ENCODE measurements at regions not wholly inside any gene's neighbourhood (a gene's known extent, or its start where the extent isn't known, plus 50 kb on each side); places are given as distances from the start of the nearest gene placed in this dataset.
A peak's percentile ranks its signal among the peaks of the same experiment; 100 is the strongest.
"Not testable (repeated sequence)": the region's sequence is repeated elsewhere in the genome, so short reads cannot be mapped to it uniquely, and the experiment has no call there.

GRCh38 chr15:44861439-44861910 is 95.0 kb upstream of the TERB2 start:
- ChIA-PET CTCF (interaction anchor here (0.8 to 2.9 kb wide), 3 partner anchors 8 to 176 kb away, joined by 3 to 13 read pairs (median 3); no protein-coding TSS in a partner anchor), POLR2A (interaction anchor here (0.6 kb wide), 1 partner anchor 58 kb away, joined by 3 read pairs; no protein-coding TSS in a partner anchor)
- no peak for DNase-seq (ENCODE audit: extremely low spot score)
- TF ChIP-seq, protein P1, sequence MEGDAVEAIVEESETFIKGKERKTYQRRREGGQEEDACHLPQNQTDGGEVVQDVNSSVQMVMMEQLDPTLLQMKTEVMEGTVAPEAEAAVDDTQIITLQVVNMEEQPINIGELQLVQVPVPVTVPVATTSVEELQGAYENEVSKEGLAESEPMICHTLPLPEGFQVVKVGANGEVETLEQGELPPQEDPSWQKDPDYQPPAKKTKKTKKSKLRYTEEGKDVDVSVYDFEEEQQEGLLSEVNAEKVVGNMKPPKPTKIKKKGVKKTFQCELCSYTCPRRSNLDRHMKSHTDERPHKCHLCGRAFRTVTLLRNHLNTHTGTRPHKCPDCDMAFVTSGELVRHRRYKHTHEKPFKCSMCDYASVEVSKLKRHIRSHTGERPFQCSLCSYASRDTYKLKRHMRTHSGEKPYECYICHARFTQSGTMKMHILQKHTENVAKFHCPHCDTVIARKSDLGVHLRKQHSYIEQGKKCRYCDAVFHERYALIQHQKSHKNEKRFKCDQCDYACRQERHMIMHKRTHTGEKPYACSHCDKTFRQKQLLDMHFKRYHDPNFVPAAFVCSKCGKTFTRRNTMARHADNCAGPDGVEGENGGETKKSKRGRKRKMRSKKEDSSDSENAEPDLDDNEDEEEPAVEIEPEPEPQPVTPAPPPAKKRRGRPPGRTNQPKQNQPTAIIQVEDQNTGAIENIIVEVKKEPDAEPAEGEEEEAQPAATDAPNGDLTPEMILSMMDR (IDR thresholded peaks at IDR 0.05; ENCODE audit: control extremely low read depth, extremely low read depth, low read depth, missing control alignments), result no peak

- no peak for DNase-seq (ENCODE audit: extremely low spot score)
- ChIA-PET POLR2A (interaction anchor here (0.6 kb wide), 1 partner anchor 58 kb away, joined by 3 read pairs; no protein-coding TSS in a partner anchor), CTCF (interaction anchor here (0.8 to 2.9 kb wide), 3 partner anchors 8 to 176 kb away, joined by 3 to 13 read pairs (median 3); no protein-coding TSS in a partner anchor)
- TF ChIP-seq, protein P1 (IDR thresholded peaks at IDR 0.05; ENCODE audit: control extremely low read depth, extremely low read depth, low read depth, missing control alignments), result no peak
Observed at GRCh38 chr15:44861917-44862316, 94.6 kb upstream of the TERB2 start.

DNA sequence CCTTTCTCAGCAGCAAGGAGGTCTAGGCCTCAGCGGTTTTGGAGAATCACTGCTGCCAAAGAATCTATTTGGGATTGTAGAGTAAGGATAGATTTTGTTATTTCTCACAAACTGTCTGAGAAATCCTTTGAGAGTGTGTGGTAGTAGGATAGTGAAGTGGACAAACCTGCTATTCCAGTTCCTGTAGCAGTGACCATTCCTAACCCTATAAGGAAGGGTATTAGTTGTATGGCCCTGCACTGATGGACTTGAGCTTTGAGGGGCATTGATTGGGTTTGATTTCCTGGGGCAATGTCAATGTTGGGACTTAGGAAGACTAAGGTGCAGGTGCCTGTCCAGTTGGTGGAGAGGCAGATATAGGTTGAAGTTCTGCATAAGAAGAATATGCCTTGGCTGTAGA is 93.6 kb upstream of the TERB2 start:
- DNase-seq (ENCODE audit: extremely low spot score); POLR2A ChIA-PET: not testable (repeated sequence)
- CTCF ChIA-PET, result interaction anchor here (2.9 kb wide), 1 partner anchor 9 kb away, joined by 13 read pairs; no protein-coding TSS in a partner anchor

DNA sequence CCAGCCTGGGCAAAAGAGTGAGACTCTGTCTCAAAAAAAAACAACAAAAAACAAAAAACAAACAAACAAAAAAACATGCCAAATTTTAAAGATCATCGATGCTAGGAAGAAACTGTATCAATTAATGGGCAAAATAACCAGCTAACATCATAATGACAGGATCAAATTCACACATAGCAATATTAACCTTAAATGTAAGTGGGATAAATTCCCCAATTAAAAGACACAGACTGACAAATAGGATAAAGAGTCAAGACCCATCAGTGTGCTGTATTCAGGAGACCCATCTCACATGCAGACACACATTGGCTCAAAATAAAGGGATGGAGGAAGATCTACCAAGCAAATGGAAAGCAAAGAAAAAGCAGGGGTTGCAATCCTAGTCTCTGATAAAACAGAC is 88.4 kb upstream of the TERB2 start:
- CTCF ChIA-PET; DNase-seq (ENCODE audit: extremely low spot score); POLR2A ChIA-PET: not testable (repeated sequence)

DNA sequence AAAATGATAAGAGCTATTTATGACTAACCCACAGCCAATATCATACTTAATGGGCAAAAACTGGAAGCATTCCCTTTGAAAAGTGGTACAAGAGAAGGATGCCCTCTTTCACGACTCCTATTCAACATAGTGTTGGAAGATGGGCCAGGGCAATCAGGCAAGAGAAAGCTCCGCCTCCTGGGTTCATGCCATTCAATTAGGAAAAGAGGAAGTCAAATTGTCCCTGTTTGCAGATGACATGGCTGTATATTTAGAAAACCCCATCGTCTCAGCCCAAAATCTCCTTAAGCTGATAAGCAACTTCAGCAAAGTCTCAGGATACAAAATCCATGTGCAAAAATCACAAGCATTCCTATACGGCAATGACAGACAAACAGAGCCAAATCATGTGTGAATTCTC is 86.4 kb upstream of the TERB2 start:
- POLR2A ChIA-PET; DNase-seq (ENCODE audit: extremely low spot score): not testable (repeated sequence)
- CTCF ChIA-PET, result interaction anchor here (1.6 to 3.8 kb wide), 2 partner anchors 16 to 52 kb away, joined by 3 to 13 read pairs; no protein-coding TSS in a partner anchor

- no peak for DNase-seq (ENCODE audit: extremely low spot score)
- TF ChIP-seq, protein P1 (IDR thresholded peaks at IDR 0.05; ENCODE audit: control extremely low read depth, extremely low read depth, low read depth, missing control alignments), result no peak
- ChIA-PET POLR2A (no interaction called here), CTCF (interaction anchor here (0.9 to 3.8 kb wide), 3 partner anchors 10 to 19 kb away, joined by 3 to 13 read pairs (median 5); no protein-coding TSS in a partner anchor)
Observed at GRCh38 chr15:44873103-44873502, 83.4 kb upstream of the TERB2 start.

DNA sequence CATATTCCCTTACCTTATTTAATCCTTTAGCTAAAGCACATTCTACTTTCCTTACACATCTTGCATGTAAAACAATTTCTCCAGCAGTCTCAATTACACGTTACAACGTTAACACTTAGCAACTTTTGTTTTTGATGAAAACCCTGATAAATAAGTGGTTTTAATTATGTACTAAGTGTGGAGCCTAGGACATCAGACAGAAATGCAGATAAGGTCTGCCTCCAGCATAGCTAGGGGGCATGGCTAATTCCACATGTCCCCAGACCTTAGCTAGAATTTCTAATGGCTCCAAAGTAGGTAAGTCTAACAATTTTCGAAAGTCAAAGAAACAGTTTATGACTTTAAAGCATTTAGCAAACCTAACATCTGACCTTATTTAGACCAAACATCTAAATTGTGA is 77.4 kb upstream of the TERB2 start:
- TF ChIP-seq, protein P1 (IDR thresholded peaks at IDR 0.05; ENCODE audit: control extremely low read depth, extremely low read depth, low read depth, missing control alignments), result no peak
- CTCF ChIA-PET, result interaction anchor here (1.2 to 2.9 kb wide), 2 partner anchors 12 to 26 kb away, joined by 3 to 11 read pairs; no protein-coding TSS in a partner anchor
- no peak for DNase-seq (ENCODE audit: extremely low spot score)
- POLR2A ChIA-PET, result no interaction called here

GRCh38 chr15:44882499-44882968 is 74.0 kb upstream of the TERB2 start:
- DNase-seq (ENCODE audit: extremely low spot score), result peak; percentile 52

More at GRCh38 chr15:44882499-44882968, 74.0 kb upstream of the TERB2 start:
- TF ChIP-seq, protein P1 (IDR thresholded peaks at IDR 0.05; ENCODE audit: control extremely low read depth, extremely low read depth, low read depth, missing control alignments), result no peak
- CTCF ChIA-PET, result interaction anchor here (0.8 to 2.0 kb wide), 5 partner anchors 9 to 236 kb away, joined by 3 to 5 read pairs (median 3); no protein-coding TSS in a partner anchor
- POLR2A ChIA-PET, result interaction anchor here (0.8 to 1.2 kb wide), 2 partner anchors 156 to 169 kb away, joined by 4 read pairs; no protein-coding TSS in a partner anchor

All from GM10248 (cell line).